NB4 (cell line): ENCODE measurements at regions not wholly inside any gene's neighbourhood (a gene's known extent, or its start where the extent isn't known, plus 50 kb on each side); places are given as distances from the start of the nearest gene placed in this dataset.

Experiments
- CTCF ChIP-seq: IDR thresholded peaks from one replicate; pipeline ENCODE4 v1.5.1; 2012; ENCODE audit warnings: low read depth, low read length
- MYC ChIP-seq: IDR thresholded peaks from 2 replicates; pipeline ENCODE4 v1.6.1; 2011; ENCODE audit warnings: low read depth, low read length
- POLR2A ChIP-seq: IDR thresholded peaks from 2 replicates; pipeline ENCODE4 v1.6.1; 2011; ENCODE audit warnings: mild to moderate bottlenecking; ENCODE audit not compliant: insufficient read length; ENCODE audit errors: extremely low read depth

DNA sequence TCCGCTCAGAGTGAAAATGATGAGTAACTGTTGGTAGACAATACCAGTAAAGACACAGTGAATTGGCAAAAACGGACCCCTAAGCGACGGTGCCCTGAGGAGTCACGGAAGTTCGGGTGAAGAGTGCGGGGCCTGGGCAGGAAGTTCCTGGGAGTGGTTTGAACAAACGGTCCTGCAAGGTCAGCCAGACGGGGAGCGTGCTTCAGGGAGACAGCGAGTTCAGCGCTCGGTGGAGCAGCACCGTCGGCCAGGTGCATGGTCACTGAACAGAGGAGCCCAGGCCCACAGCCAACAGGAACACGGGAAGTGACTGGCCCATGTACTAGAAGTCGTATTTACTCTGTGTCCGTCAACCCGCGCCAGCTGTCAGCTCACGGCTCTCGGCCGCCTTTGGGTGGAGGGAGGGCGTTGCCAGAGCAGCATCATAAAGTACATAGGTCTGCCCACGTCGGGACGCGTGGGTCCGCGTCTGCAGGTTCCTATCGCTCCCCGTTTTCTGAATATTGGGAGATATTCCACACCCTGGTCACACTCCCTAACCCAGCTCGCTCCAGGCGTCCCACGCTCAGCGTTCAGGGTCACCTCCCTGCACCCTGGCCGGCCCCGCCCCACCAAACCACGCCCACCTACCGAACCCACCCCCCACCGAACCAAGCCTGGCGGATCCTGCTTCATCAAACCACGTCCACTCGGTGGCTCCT is 75.6 kb upstream of the UXS1 start:
- TF ChIP-seq CTCF (no peak), MYC (no peak), POLR2A (no peak)
